IMR-90 (cell line): ENCODE measurements at regions not wholly inside any gene's neighbourhood (a gene's known extent, or its start where the extent isn't known, plus 50 kb on each side); places are given as distances from the start of the nearest gene placed in this dataset.

Source experiments
- ATAC-seq: fragments of 200-7000 bp; cut with Tn5 transposase; 2 replicates; pipeline ENCODE4 v1.9.1; 2020; ENCODE audit warnings: low read depth, mild to moderate bottlenecking, moderate library complexity
- BruUV-seq: library from RNA; stranded (reverse); fragments of 400-500 nt; replicated peaks from 2 replicates; lab custom pipeline; 2021; lab: Mats Ljungman, UMichigan
- CTCF ChIA-PET: fragments of 300-600 bp; formaldehyde crosslinking; extraction: SDS; loops from one replicate; lab custom pipeline; 2021; ENCODE audit warnings: antibody characterized with exemption; lab: Yijun Ruan, JAX
- POLR2A ChIA-PET: fragments of 300-600 bp; sonication (Branson Sonifier 250); formaldehyde crosslinking; loops from one replicate; lab custom pipeline; 2022; ENCODE audit warnings: antibody characterized with exemption; ENCODE audit not compliant: unreplicated experiment; lab: Charles Lee
- DNase-seq: peaks from one replicate; pipeline ENCODE4 v3.0.0; 2013
- H2AFZ ChIP-seq: replicated peaks from 2 replicates; pipeline ENCODE3; 2013; ENCODE audit warnings: low read length, mild to moderate bottlenecking; ENCODE audit not compliant: poor library complexity
- H2AK5ac ChIP-seq: 2 replicates; pipeline ENCODE4 v1.6.1; 2013; ENCODE audit warnings: low read depth, low read length, inconsistent platforms
- H2AK9ac ChIP-seq: replicated peaks from 2 replicates; pipeline ENCODE3; 2013; ENCODE audit warnings: mild to moderate bottlenecking, low read depth, low read length, moderate library complexity; ENCODE audit not compliant: poor library complexity
- H2BK120ac ChIP-seq: 2 replicates; pipeline ENCODE4 v1.6.1; 2013; ENCODE audit warnings: low read depth, low read length, inconsistent platforms
- H2BK15ac ChIP-seq: 3 replicates; pipeline ENCODE4 v1.6.1; 2013; ENCODE audit warnings: low read depth, low read length, inconsistent platforms
- H2BK20ac ChIP-seq: 2 replicates; pipeline ENCODE4 v1.6.1; 2013; ENCODE audit warnings: low read depth, mild to moderate bottlenecking, inconsistent platforms, low read length, moderate library complexity
- H2BK5ac ChIP-seq: 2 replicates; pipeline ENCODE4 v1.6.1; 2013; ENCODE audit warnings: mild to moderate bottlenecking, low read depth, low read length, inconsistent platforms; ENCODE audit not compliant: poor library complexity, severe bottlenecking
- H3K14ac ChIP-seq: replicated peaks from 2 replicates; pipeline ENCODE4 v1.6.1; 2013; ENCODE audit warnings: low read depth, low read length, inconsistent platforms
- H3K18ac ChIP-seq: 2 replicates; pipeline ENCODE4 v1.6.1; 2013; ENCODE audit warnings: low read depth, low read length, control low read depth
- H3K23ac ChIP-seq: 2 replicates; pipeline ENCODE4 v1.6.1; 2013; ENCODE audit warnings: low read depth, low read length, inconsistent platforms
- H3K27ac ChIP-seq: 2 replicates; pipeline ENCODE4 v1.5.1; 2013; ENCODE audit warnings: mild to moderate bottlenecking, control low read depth, low read length; ENCODE audit not compliant: insufficient read depth
- H3K27me3 ChIP-seq: 2 replicates; pipeline ENCODE4 v1.6.1; 2013; ENCODE audit warnings: low read length; ENCODE audit not compliant: control insufficient read depth, insufficient read depth
- H3K36me3 ChIP-seq: 2 replicates; pipeline ENCODE4 v1.6.1; 2013; ENCODE audit warnings: low read length, mixed read lengths; ENCODE audit not compliant: control insufficient read depth, insufficient read depth
- H3K4ac ChIP-seq: 2 replicates; pipeline ENCODE4 v1.6.1; 2013; ENCODE audit warnings: low read depth, low read length, inconsistent platforms
- H3K4me1 ChIP-seq: 2 replicates; pipeline ENCODE4 v1.6.1; 2013; ENCODE audit warnings: low read length, mixed read lengths; ENCODE audit not compliant: control insufficient read depth, insufficient read depth
- H3K4me2 ChIP-seq: 2 replicates; pipeline ENCODE4 v1.6.1; 2013; ENCODE audit warnings: low read depth, mild to moderate bottlenecking, control low read depth, low read length, moderate library complexity
- H3K4me3 ChIP-seq: 2 replicates; pipeline ENCODE4 v1.5.1; 2013; ENCODE audit warnings: low read depth, mild to moderate bottlenecking, control low read depth, low read length, moderate library complexity; ENCODE audit not compliant: insufficient read depth
- H3K56ac ChIP-seq: 2 replicates; pipeline ENCODE4 v1.6.1; 2013; ENCODE audit warnings: low read length, inconsistent platforms; ENCODE audit not compliant: insufficient read depth; ENCODE audit errors: extremely low read depth
- H3K79me1 ChIP-seq, 2 experiments: 2 replicates each; pipeline ENCODE4 v1.6.1; 2013; ENCODE audit warnings: low read length in 2 of 2, inconsistent platforms in 1 of 2, low read depth in 1 of 2
- H3K9ac ChIP-seq: 2 replicates; pipeline ENCODE4 v1.6.1; 2013; ENCODE audit warnings: low read depth, low read length, control low read depth
- H3K9me1 ChIP-seq: 2 replicates; pipeline ENCODE4 v1.6.1; 2013; ENCODE audit warnings: low read length, inconsistent platforms; ENCODE audit not compliant: insufficient read depth
- H3K9me3 ChIP-seq: 2 replicates; pipeline ENCODE4 v1.6.1; 2013; ENCODE audit warnings: low read length; ENCODE audit not compliant: control insufficient read depth, insufficient read depth
- H4K20me1 ChIP-seq: 2 replicates; pipeline ENCODE4 v1.6.1; 2013; ENCODE audit warnings: low read length, inconsistent platforms; ENCODE audit not compliant: insufficient read depth
- H4K5ac ChIP-seq: 2 replicates; pipeline ENCODE4 v1.6.1; 2013; ENCODE audit warnings: mild to moderate bottlenecking, low read depth, low read length, control low read depth
- H4K8ac ChIP-seq, 2 experiments: 2 replicates each; pipeline ENCODE4 v1.6.1; 2013; ENCODE audit warnings: low read depth in 2 of 2, low read length in 2 of 2, control low read depth in 1 of 2, inconsistent platforms in 1 of 2
- H4K91ac ChIP-seq: 2 replicates; pipeline ENCODE4 v1.6.1; 2013; ENCODE audit warnings: low read depth, low read length, inconsistent platforms; ENCODE audit not compliant: insufficient read depth
- BHLHE40 ChIP-seq: fragments of 150-350 bp; IDR thresholded peaks from 2 replicates; pipeline ENCODE4 v1.6.1; 2016; ENCODE audit warnings: mild to moderate bottlenecking, low read depth, low read length
- CEBPB ChIP-seq: IDR thresholded peaks from 2 replicates; pipeline ENCODE4 v1.6.1; 2012; ENCODE audit warnings: low read depth, low read length, improper control_type of control experiment
- CHD1 ChIP-seq: IDR thresholded peaks from 2 replicates; pipeline ENCODE4 v1.6.1; 2012; ENCODE audit warnings: low read depth, low read length, improper control_type of control experiment
- FOS ChIP-seq: fragments of 150-350 bp; IDR thresholded peaks from 2 replicates; pipeline ENCODE4 v1.6.1; 2016; ENCODE audit warnings: low read depth, low read length
- MAFK ChIP-seq: IDR thresholded peaks from 2 replicates; pipeline ENCODE4 v1.6.1; 2012; ENCODE audit warnings: low read depth, low read length, improper control_type of control experiment
- MAZ ChIP-seq: IDR thresholded peaks from 2 replicates; pipeline ENCODE4 v1.6.1; 2012; ENCODE audit warnings: low read depth, mild to moderate bottlenecking, low read length, improper control_type of control experiment, moderate library complexity, borderline replicate concordance
- MXI1 ChIP-seq: IDR thresholded peaks from 2 replicates; pipeline ENCODE4 v1.6.1; 2012; ENCODE audit warnings: low read depth, mild to moderate bottlenecking, low read length, moderate library complexity, borderline replicate concordance
- NFE2L2 ChIP-seq: fragments of 150-350 bp; IDR thresholded peaks from 2 replicates; pipeline ENCODE4 v1.6.1; 2016; ENCODE audit warnings: low read depth, mild to moderate bottlenecking, low read length
- POLR2A ChIP-seq: IDR thresholded peaks from 2 replicates; pipeline ENCODE4 v1.6.1; 2012; ENCODE audit warnings: mild to moderate bottlenecking, low read depth, low read length
- RAD21 ChIP-seq: IDR thresholded peaks from 2 replicates; pipeline ENCODE4 v1.6.1; 2012; ENCODE audit warnings: low read length, improper control_type of control experiment
- RCOR1 ChIP-seq: IDR thresholded peaks from 2 replicates; pipeline ENCODE4 v1.6.1; 2012; ENCODE audit warnings: mild to moderate bottlenecking, low read length, improper control_type of control experiment; ENCODE audit not compliant: insufficient replicate concordance
- RFX5 ChIP-seq: IDR thresholded peaks from 2 replicates; pipeline ENCODE4 v1.8.0; 2012; ENCODE audit warnings: low read depth, mild to moderate bottlenecking, low read length, moderate library complexity
- SMC3 ChIP-seq: fragments of 150-350 bp; IDR thresholded peaks from 2 replicates; pipeline ENCODE4 v1.6.1; 2016; ENCODE audit warnings: low read depth, mild to moderate bottlenecking, antibody characterized with exemption, low read length, moderate library complexity
- WGBS, 2 experiments: methylation state at CpG; one replicate each; pipeline versions ENCODE4 v1.1.5 to v1.1.7; 2013; ENCODE audit warnings: missing lambda C conversion rate in 2 of 2; ENCODE audit not compliant: insufficient read length in 1 of 2; ENCODE audit errors: extremely low coverage in 2 of 2; 5-methylcytosine and 5-hydroxymethylcytosine counted together
- dilution Hi-C: fragments of 300-500 bp; cut with HindIII; formaldehyde crosslinking; loops from one replicate; pipeline ENCODE4 v1.14.3; 2018; ENCODE audit warnings: low sequenced_read_pairs; ENCODE audit not compliant: unreplicated experiment
- in situ Hi-C: fragments of 300-500 bp; cut with MboI; formaldehyde crosslinking; loops from 3 replicates; pipeline ENCODE4 v1.14.3; 2019; ENCODE audit warnings: low sequenced_read_pairs, inconsistent platforms, mixed read lengths
- intact Hi-C: fragments of 100-400 bp; cut with micrococcal nuclease; formaldehyde crosslinking; loops from 2 replicates; pipeline ENCODE4 v1.10.0; 2022
- TF ChIP-seq, protein P1 (sequence below): fragments of 150-350 bp; IDR thresholded peaks from 2 replicates; pipeline ENCODE4 v1.6.1; 2016; ENCODE audit warnings: low read depth, mild to moderate bottlenecking, low read length, moderate library complexity, borderline replicate concordance
- TF ChIP-seq, protein P2 (sequence below): conservative IDR thresholded peaks from 2 replicates; pipeline ENCODE4 v1.5.1; 2012; ENCODE audit warnings: mild to moderate bottlenecking, low read depth, low read length, improper control_type of control experiment
- TF ChIP-seq, protein P3 (sequence below): fragments of 150-350 bp; IDR thresholded peaks from 2 replicates; pipeline ENCODE4 v1.6.1; 2017; ENCODE audit warnings: mild to moderate bottlenecking, antibody characterized with exemption, low read length, low read depth

DNA sequence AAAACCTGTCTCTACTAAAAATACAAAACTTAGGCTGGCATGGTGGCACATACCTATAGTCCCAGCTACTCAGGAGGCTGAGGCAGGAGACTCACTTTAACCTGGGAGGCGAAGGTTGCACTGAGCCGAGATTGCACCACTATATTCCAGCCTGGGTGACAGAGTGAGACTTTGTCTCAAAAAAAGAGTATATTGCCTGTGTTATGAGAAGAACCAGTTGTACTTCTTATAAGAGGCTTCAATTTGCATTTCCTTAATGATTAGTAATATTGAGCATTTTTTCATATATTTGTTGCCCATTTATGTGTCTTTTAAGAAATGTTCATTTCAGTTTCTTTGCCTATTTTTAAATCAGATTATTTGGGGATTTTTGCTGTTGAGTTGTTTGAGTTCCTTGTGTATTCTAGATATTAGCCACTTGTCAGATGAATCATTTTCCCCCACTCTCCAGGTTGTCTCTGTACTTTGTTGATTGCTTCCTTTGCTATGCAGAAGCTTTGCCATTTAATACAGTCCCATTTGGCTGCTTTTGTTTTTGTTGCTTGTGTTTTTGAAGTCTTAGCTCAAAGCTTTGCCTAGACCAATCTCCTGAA lies 75.8 kb upstream of the LRPPRC start:
- in situ Hi-C loops, result no loop called here
- H4K20me1 ChIP-seq, result no peaks in the 10 kb centered on the region
- no peaks in the 10 kb centered on the region for H3K79me1 ChIP-seq
- H3K9ac ChIP-seq, result no peak overlapping the region
- H3K9me1 ChIP-seq, result no peaks in the 10 kb centered on the region
- intact Hi-C loops, result no loop called here
- H2BK5ac ChIP-seq, result no peak overlapping the region
- H2AK9ac ChIP-seq, result no peak overlapping the region
- no peak overlapping the region for H2BK20ac ChIP-seq
- H3K4ac ChIP-seq, result no peak overlapping the region
- no peak overlapping the region for H3K4me3 ChIP-seq
- H3K56ac ChIP-seq, result no peak overlapping the region
- H3K27me3 ChIP-seq, result no peaks in the 10 kb centered on the region
- H3K4me1 ChIP-seq, result no peaks in the 10 kb centered on the region
- H4K5ac ChIP-seq, result no peak overlapping the region
- dilution Hi-C loops, result no loop called here
- no peak overlapping the region for H3K14ac ChIP-seq
- no peak overlapping the region for H2BK120ac ChIP-seq
- ATAC-seq, result no peak
- no peaks in the 10 kb centered on the region for H3K9me3 ChIP-seq
- no peak overlapping the region for H4K91ac ChIP-seq
- no peak for DNase-seq
- no peak overlapping the region for H3K18ac ChIP-seq
- CTCF ChIA-PET, result no interaction called here
- H4K8ac ChIP-seq, result no peak overlapping the region
- TF ChIP-seq RAD21 (no peak), CHD1 (no peak), SMC3 (no peak), POLR2A (no peak), RFX5 (no peak), MAFK (no peak), BHLHE40 (no peak), NFE2L2 (no peak), CEBPB (no peak), MXI1 (no peak), FOS (no peak), RCOR1 (no peak), MAZ (no peak)
- TF ChIP-seq, protein P1, sequence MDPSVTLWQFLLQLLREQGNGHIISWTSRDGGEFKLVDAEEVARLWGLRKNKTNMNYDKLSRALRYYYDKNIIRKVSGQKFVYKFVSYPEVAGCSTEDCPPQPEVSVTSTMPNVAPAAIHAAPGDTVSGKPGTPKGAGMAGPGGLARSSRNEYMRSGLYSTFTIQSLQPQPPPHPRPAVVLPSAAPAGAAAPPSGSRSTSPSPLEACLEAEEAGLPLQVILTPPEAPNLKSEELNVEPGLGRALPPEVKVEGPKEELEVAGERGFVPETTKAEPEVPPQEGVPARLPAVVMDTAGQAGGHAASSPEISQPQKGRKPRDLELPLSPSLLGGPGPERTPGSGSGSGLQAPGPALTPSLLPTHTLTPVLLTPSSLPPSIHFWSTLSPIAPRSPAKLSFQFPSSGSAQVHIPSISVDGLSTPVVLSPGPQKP, result no peak
- TF ChIP-seq, protein P2, sequence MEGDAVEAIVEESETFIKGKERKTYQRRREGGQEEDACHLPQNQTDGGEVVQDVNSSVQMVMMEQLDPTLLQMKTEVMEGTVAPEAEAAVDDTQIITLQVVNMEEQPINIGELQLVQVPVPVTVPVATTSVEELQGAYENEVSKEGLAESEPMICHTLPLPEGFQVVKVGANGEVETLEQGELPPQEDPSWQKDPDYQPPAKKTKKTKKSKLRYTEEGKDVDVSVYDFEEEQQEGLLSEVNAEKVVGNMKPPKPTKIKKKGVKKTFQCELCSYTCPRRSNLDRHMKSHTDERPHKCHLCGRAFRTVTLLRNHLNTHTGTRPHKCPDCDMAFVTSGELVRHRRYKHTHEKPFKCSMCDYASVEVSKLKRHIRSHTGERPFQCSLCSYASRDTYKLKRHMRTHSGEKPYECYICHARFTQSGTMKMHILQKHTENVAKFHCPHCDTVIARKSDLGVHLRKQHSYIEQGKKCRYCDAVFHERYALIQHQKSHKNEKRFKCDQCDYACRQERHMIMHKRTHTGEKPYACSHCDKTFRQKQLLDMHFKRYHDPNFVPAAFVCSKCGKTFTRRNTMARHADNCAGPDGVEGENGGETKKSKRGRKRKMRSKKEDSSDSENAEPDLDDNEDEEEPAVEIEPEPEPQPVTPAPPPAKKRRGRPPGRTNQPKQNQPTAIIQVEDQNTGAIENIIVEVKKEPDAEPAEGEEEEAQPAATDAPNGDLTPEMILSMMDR, result no peak
- TF ChIP-seq, protein P3, sequence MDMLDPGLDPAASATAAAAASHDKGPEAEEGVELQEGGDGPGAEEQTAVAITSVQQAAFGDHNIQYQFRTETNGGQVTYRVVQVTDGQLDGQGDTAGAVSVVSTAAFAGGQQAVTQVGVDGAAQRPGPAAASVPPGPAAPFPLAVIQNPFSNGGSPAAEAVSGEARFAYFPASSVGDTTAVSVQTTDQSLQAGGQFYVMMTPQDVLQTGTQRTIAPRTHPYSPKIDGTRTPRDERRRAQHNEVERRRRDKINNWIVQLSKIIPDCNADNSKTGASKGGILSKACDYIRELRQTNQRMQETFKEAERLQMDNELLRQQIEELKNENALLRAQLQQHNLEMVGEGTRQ, result no peak
- POLR2A ChIA-PET, result no interaction called here
- WGBS, 2 experiments, result no CpG with 5 or more reads among the region's 2 CpGs
- H3K4me2 ChIP-seq, result no peak overlapping the region
- H3K36me3 ChIP-seq, result no peaks in the 10 kb centered on the region
- H2BK15ac ChIP-seq, result no peak overlapping the region
- no peak overlapping the region for H2AFZ ChIP-seq
- H3K23ac ChIP-seq, result no peak overlapping the region
- no peak overlapping the region for H2AK5ac ChIP-seq
- BruUV-seq, result no TSS peak
- no peak overlapping the region for H3K27ac ChIP-seq
